Endothelial cell of umbilical vein (primary cell): ENCODE measurements at regions not wholly inside any gene's neighbourhood (a gene's known extent, or its start where the extent isn't known, plus 50 kb on each side); places are given as distances from the start of the nearest gene placed in this dataset.

Experiments
- EZH2 ChIP-seq: IDR thresholded peaks from 2 replicates; pipeline ENCODE4 v1.6.1; 2012; ENCODE audit warnings: borderline replicate concordance, low read depth, mild to moderate bottlenecking, moderate library complexity, low read length, inconsistent platforms; ENCODE audit not compliant: severe bottlenecking
- GATA2 ChIP-seq: IDR thresholded peaks from 2 replicates; pipeline ENCODE4 v1.7.0; 2011; ENCODE audit warnings: low read depth, mild to moderate bottlenecking, moderate library complexity, mixed read lengths, low read length; ENCODE audit not compliant: insufficient read length, insufficient read depth
- JUN ChIP-seq: IDR thresholded peaks from 2 replicates; pipeline ENCODE4 v1.6.1; 2011; ENCODE audit warnings: borderline replicate concordance, low read depth; ENCODE audit not compliant: insufficient read length, insufficient read depth
- MYC ChIP-seq: IDR thresholded peaks from one replicate; pipeline ENCODE4 v1.6.1; 2011; ENCODE audit warnings: mild to moderate bottlenecking, low read depth, low read length
- POLR2A ChIP-seq: IDR thresholded peaks from 2 replicates; pipeline ENCODE4 v1.6.1; 2012; ENCODE audit warnings: low read depth, mild to moderate bottlenecking, control low read depth, low read length
- POLR2AphosphoS5 ChIP-seq: IDR thresholded peaks from 2 replicates; pipeline ENCODE4 v1.6.1; 2012; ENCODE audit warnings: low read depth, mild to moderate bottlenecking, control low read depth, low read length, moderate library complexity; ENCODE audit not compliant: insufficient read depth
- TF ChIP-seq, protein P1 (sequence below), 2 donors: IDR thresholded peaks; 1 replicate in 1 of 2; 2 replicates in 1 of 2; pipeline ENCODE4 v1.5.1; 2011; ENCODE audit warnings: low read length in 2 of 2, mild to moderate bottlenecking in 2 of 2, moderate library complexity in 2 of 2, control low read depth in 1 of 2, inconsistent platforms in 1 of 2, low read depth in 1 of 2; ENCODE audit not compliant: insufficient read depth in 1 of 2; ENCODE audit errors: extremely low read depth in 1 of 2
- TF ChIP-seq, protein P2 (sequence below): IDR thresholded peaks from 2 replicates; pipeline ENCODE4 v1.6.1; 2011; ENCODE audit not compliant: insufficient read depth, insufficient read length

DNA sequence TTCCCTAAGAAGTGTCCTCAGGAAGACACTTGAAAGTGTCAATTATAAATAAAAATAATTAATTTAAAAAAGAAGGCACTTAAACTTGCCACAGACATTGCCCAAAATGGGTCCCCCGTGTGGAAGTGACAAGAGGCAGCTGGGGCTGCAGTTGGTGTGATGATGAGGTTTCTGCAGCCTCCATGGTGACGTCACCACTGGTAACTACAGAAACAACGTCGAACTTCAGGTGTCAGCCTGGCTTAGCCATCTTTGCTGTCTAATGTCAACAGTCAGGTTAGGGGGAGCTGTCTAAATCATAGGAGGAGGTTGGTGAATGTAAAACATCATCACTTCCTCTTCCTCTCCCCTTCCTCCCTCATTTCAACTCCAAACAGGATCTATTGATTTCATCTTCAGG is 328.6 kb downstream of the MN1 start:
- TF ChIP-seq, protein P1, sequence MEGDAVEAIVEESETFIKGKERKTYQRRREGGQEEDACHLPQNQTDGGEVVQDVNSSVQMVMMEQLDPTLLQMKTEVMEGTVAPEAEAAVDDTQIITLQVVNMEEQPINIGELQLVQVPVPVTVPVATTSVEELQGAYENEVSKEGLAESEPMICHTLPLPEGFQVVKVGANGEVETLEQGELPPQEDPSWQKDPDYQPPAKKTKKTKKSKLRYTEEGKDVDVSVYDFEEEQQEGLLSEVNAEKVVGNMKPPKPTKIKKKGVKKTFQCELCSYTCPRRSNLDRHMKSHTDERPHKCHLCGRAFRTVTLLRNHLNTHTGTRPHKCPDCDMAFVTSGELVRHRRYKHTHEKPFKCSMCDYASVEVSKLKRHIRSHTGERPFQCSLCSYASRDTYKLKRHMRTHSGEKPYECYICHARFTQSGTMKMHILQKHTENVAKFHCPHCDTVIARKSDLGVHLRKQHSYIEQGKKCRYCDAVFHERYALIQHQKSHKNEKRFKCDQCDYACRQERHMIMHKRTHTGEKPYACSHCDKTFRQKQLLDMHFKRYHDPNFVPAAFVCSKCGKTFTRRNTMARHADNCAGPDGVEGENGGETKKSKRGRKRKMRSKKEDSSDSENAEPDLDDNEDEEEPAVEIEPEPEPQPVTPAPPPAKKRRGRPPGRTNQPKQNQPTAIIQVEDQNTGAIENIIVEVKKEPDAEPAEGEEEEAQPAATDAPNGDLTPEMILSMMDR (IDR thresholded peaks at IDR 0.05; ENCODE audit: extremely low read depth in 1 of 2, insufficient read depth in 1 of 2, low read depth in 1 of 2, low read length in 2 of 2): no peak
- TF ChIP-seq POLR2A (no peak), POLR2AphosphoS5 (no peak), MYC (no peak), GATA2 (no peak), JUN (no peak), EZH2 (no peak)
- TF ChIP-seq, protein P2, sequence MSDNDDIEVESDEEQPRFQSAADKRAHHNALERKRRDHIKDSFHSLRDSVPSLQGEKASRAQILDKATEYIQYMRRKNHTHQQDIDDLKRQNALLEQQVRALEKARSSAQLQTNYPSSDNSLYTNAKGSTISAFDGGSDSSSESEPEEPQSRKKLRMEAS: no peak
